Heart right ventricle (tissue), 16 donors: ENCODE measurements at regions not wholly inside any gene's neighbourhood (a gene's known extent, or its start where the extent isn't known, plus 50 kb on each side); places are given as distances from the start of the nearest gene placed in this dataset.
A peak's percentile ranks its signal among the peaks of the same experiment; 100 is the strongest.

ENCODE experiments used
- ATAC-seq, 8 donors: fragments of 200-7000 bp; cut with Tn5 transposase; one replicate each; pipeline ENCODE4 v1.9.1; 2020; ENCODE audit warnings: mild to moderate bottlenecking in 8 of 8, moderate library complexity in 8 of 8, moderate number of reproducible peaks in 1 of 8
- DNase-seq, 2 donors: peaks; one replicate each; pipeline ENCODE4 v3.0.0-alpha.2; 2020
- H3K27ac ChIP-seq, 10 donors: fragments of 200-600 bp; sonication (generic) in 2 of 10; one replicate each; pipeline versions ENCODE4 v1.5.0 to v1.8.0; 2020 to 2022; ENCODE audit warnings: mild to moderate bottlenecking in 3 of 10
- H3K27me3 ChIP-seq, 7 donors: fragments of 200-600 bp; one replicate each; pipeline ENCODE4 v1.8.0; 2021 to 2022; ENCODE audit warnings: mild to moderate bottlenecking in 2 of 7
- H3K36me3 ChIP-seq, 9 donors: fragments of 200-600 bp; sonication (generic) in 1 of 9; one replicate each; pipeline versions ENCODE4 v1.5.0 to v1.8.0; 2020 to 2022; ENCODE audit warnings: mild to moderate bottlenecking in 2 of 9
- H3K4me1 ChIP-seq, 9 donors: fragments of 200-600 bp; sonication (generic) in 1 of 9; one replicate each; pipeline versions ENCODE4 v1.5.0 to v1.8.0; 2020 to 2022; ENCODE audit warnings: mild to moderate bottlenecking in 4 of 9
- H3K4me3 ChIP-seq, 10 donors: fragments of 200-600 bp; sonication (generic) in 2 of 10; one replicate each; pipeline versions ENCODE4 v1.5.0 to v1.8.0; 2020 to 2022; ENCODE audit warnings: mild to moderate bottlenecking in 7 of 10, moderate library complexity in 2 of 10
- H3K9me3 ChIP-seq, 11 donors: fragments of 200-600 bp in 10 of 11; sonication (generic) in 2 of 11; one replicate each; pipeline versions ENCODE4 v1.5.0 to v1.8.0; 2013 to 2022; ENCODE audit warnings: mild to moderate bottlenecking in 2 of 11, control low read depth in 1 of 11, moderate library complexity in 1 of 11
- CTCF ChIP-seq, 9 donors: fragments of 200-600 bp; sonication (generic) in 2 of 9; IDR thresholded peaks; one replicate each; pipeline versions ENCODE4 v1.5.0 to v1.8.0; 2021 to 2022; ENCODE audit warnings: antibody characterized with exemption in 9 of 9, mild to moderate bottlenecking in 5 of 9, moderate library complexity in 1 of 9
- WGBS, 2 donors: extraction: QIAGEN DNeasy Blood & Tissue Kit; methylation state at CpG; one replicate each; pipeline ENCODE4 v1.1.7; 2013; ENCODE audit warnings: inconsistent platforms in 1 of 2; 5-methylcytosine and 5-hydroxymethylcytosine counted together
- intact Hi-C, 10 donors: fragments of 100-400 bp; cut with DNase I; formaldehyde crosslinking; loops; one replicate each; pipeline versions ENCODE4 v1.11.1 to v1.14.2; 2022
- donor health status: Arrhythmogenic right ventricular cardiomyopathy.
- donor health status: ischemic (EF 13 %, LVEDD 7.1; RV severe dilation, severe dysfunction).
- donor health status: healthy with polysubstance abuse.
- donor health status: DM: no; HTN: yes; CAD: no.
- donor health status: DM: no; HTN: no; CAD: no.
- donor health status: ischemic (EF 25% LVEDD 6.9; RV normal size, moderate dysfunction).
- donor health status: ischemic (EF 25% LVEDD 5.7; RV mildly dilated, moderate dysfunction).
- donor health status: healthy.
- donor health status: DM: yes; HTN: yes; CAD: no.
- donor health status: Ischemic cardiomyopathy.
- donor health status: ischemic (EF 35%, LVEDD 5.7; RV mildly dilated, moderate dysfunction).
- donor health status: nonischemic (EF 11% LVEDD 7.7; RV severe dilation, severe dysfunction).
- donor health status: DM: yes; HTN: yes; CAD: no.
- donor health status: PGD.
- donor health status: ischemic (EF 29% LVEDD 5.4; RV normal size, mild dysfunction).
- donor health status: nonischemic (EF 23%, LVEDD 6.1; RV moderate dilation, normal function).

- no peak for TF ChIP-seq CTCF (IDR thresholded peaks at IDR 0.05)
- Histone ChIP-seq H3K9me3 (no peaks in the 10 kb centered on the region), H3K4me3 (no peak overlapping the region), H3K27ac (no peak overlapping the region), H3K36me3 (no peaks in the 10 kb centered on the region), H3K27me3 (no peaks in the 10 kb centered on the region), H3K4me1 (peaks cover 0 to 10% (median 0%) of the 10 kb centered on the region in 9 donors)
- intact Hi-C loops = no loop called here
- ATAC-seq (no peak), DNase-seq (no peak)
- 52% methylated on average over 4 of the region's 4 CpGs for WGBS, 2 donors
Measured at GRCh38 chr5:118544887-118545449, 443.4 kb downstream of the DTWD2 start.

DNA sequence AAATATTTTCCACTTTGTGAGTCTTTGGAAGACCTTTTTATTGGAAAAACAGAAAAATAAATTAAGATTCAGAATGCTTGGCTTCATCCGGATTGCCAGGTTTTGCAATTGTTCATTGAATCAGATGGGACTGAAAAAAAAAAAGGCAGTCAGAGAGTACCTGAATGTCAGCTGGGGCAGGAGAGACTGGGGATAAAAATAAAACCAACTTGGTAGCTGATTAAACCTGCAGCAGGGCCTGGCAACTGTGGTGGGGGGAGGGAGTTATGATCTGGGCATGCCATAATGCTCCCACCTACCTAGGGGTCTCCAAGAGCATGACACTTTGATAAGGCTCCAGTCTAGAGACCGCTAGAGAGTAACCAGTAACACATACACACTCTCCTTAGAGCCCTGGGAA, 454.4 kb downstream of the DTWD2 start:
- ATAC-seq (peak in 2 of 8 donors; percentile 46 to 47), DNase-seq (no peak)
- no peak for TF ChIP-seq CTCF (IDR thresholded peaks at IDR 0.05)
- no peaks in the 10 kb centered on the region for H3K9me3 ChIP-seq
- no peaks in the 10 kb centered on the region for H3K36me3 ChIP-seq
- H3K27ac ChIP-seq = peak overlapping the region in 3 of 10 donors; percentile 25 to 44 (median 41)
- intact Hi-C loops = no loop called here
- no peaks in the 10 kb centered on the region for H3K27me3 ChIP-seq
- peaks cover 0 to 22% (median 7%) of the 10 kb centered on the region in 9 donors for H3K4me1 ChIP-seq
- no peak overlapping the region for H3K4me3 ChIP-seq
- WGBS, 2 donors = 72 to 78% methylated on average over 2 of the region's 2 CpGs

DNA sequence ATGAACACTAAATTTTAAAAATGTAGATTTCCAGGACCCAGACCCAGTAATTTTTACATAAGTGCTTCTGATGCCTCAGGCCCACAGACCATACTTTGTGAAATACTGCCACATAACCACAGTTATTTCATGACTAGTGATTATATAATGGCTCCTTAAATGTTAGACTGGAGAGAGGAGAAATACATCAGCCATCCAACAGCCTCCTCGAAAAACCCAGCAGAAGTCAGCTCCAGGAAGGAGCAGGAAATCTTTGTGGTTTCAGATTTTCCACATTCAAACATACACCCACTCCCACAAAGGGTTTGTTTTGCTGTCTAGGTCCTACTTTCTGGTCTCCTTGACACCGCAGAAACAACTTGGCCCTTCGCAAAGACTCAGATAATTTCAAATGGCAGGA, 455.2 kb downstream of the DTWD2 start:
- peaks cover 0 to 23% (median 7%) of the 10 kb centered on the region in 9 donors for H3K4me1 ChIP-seq
- H3K36me3 ChIP-seq = no peaks in the 10 kb centered on the region
- ATAC-seq = no peak
- intact Hi-C loops = no loop called here
- WGBS, 2 donors = 57 to 72% methylated on average over 3 of the region's 3 CpGs
- H3K27ac ChIP-seq = peak overlapping the region in 3 of 10 donors; percentile 25 to 44 (median 41)
- no peaks in the 10 kb centered on the region for H3K9me3 ChIP-seq
- TF ChIP-seq CTCF (IDR thresholded peaks at IDR 0.05) = no peak
- H3K4me3 ChIP-seq = no peak overlapping the region
- DNase-seq = no peak
- H3K27me3 ChIP-seq = no peaks in the 10 kb centered on the region

GRCh38 chr5:118531276-118531675, 457.1 kb downstream of the DTWD2 start:
- no peaks in the 10 kb centered on the region for H3K27me3 ChIP-seq
- 79 to 86% methylated on average over 1 of the region's 1 CpG for WGBS, 2 donors
- H3K9me3 ChIP-seq = no peaks in the 10 kb centered on the region
- ATAC-seq = no peak
- no peak overlapping the region for H3K27ac ChIP-seq
- no peak for TF ChIP-seq CTCF (IDR thresholded peaks at IDR 0.05)
- no peak for DNase-seq
- no peak overlapping the region for H3K4me3 ChIP-seq
- no peaks in the 10 kb centered on the region for H3K36me3 ChIP-seq
- intact Hi-C loops = no loop called here
- H3K4me1 ChIP-seq = peaks cover 0 to 30% (median 10%) of the 10 kb centered on the region in 9 donors
